PFSK-1 (cell line): ENCODE measurements at regions not wholly inside any gene's neighbourhood (a gene's known extent, or its start where the extent isn't known, plus 50 kb on each side); places are given as distances from the start of the nearest gene placed in this dataset.

Experiments used
- FOXP2 ChIP-seq: optimal IDR thresholded peaks from 2 replicates; pipeline ENCODE3; 2011; ENCODE audit warnings: borderline replicate concordance, control low read depth, inconsistent platforms; ENCODE audit not compliant: insufficient read depth; ENCODE audit errors: extremely low read length, extremely low read depth
- POLR2AphosphoS5 ChIP-seq: IDR thresholded peaks from 2 replicates; pipeline ENCODE4 v1.6.1; 2012; ENCODE audit warnings: low read depth, mild to moderate bottlenecking, control low read depth, low read length, moderate library complexity
- REST ChIP-seq, 2 experiments: IDR thresholded peaks; 2 replicates each; pipeline versions ENCODE4 v1.6.1 to v1.8.0; 2011 to 2012; ENCODE audit warnings: low read depth in 2 of 2, low read length in 2 of 2, control low read depth in 1 of 2, inconsistent platforms in 1 of 2, mild to moderate bottlenecking in 1 of 2, moderate library complexity in 1 of 2; ENCODE audit not compliant: insufficient read depth in 1 of 2
- SIN3A ChIP-seq: IDR thresholded peaks from 2 replicates; pipeline ENCODE4 v1.6.1; 2012; ENCODE audit warnings: mild to moderate bottlenecking, low read length, moderate library complexity, borderline replicate concordance; ENCODE audit not compliant: insufficient read depth
- TAF1 ChIP-seq: IDR thresholded peaks from 2 replicates; pipeline ENCODE4 v1.6.1; 2012; ENCODE audit warnings: low read length, control low read depth, borderline replicate concordance; ENCODE audit not compliant: insufficient read depth

GRCh38 chr21:18954441-18954844, 550.9 kb upstream of the TMPRSS15 start:
- TF ChIP-seq SIN3A = no peak
- TF ChIP-seq REST (IDR thresholded peaks at IDR 0.05; ENCODE audit: insufficient read depth in 1 of 2, low read depth in 2 of 2, low read length in 2 of 2) = no peak
- TF ChIP-seq POLR2AphosphoS5 = no peak
- TF ChIP-seq FOXP2 = no peak
- TF ChIP-seq TAF1 = no peak

- TF ChIP-seq REST (IDR thresholded peaks at IDR 0.05; ENCODE audit: insufficient read depth in 1 of 2, low read depth in 2 of 2, low read length in 2 of 2) = no peak
- no peak for TF ChIP-seq POLR2AphosphoS5
These were observed 556.2 kb upstream of the TMPRSS15 start for GRCh38 chr21:18959817-18960216.

- TF ChIP-seq TAF1 = no peak
- no peak for TF ChIP-seq FOXP2
- no peak for TF ChIP-seq POLR2AphosphoS5
- no peak for TF ChIP-seq SIN3A
- no peak for TF ChIP-seq REST (IDR thresholded peaks at IDR 0.05; ENCODE audit: insufficient read depth in 1 of 2, low read depth in 2 of 2, low read length in 2 of 2)
These were observed 556.7 kb upstream of the TMPRSS15 start for GRCh38 chr21:18960306-18960705.

- TF ChIP-seq SIN3A (no peak), REST (IDR thresholded peaks at IDR 0.05; ENCODE audit: insufficient read depth in 1 of 2, low read depth in 2 of 2, low read length in 2 of 2) (no peak), TAF1 (no peak)
These were observed 566.8 kb upstream of the TMPRSS15 start for GRCh38 chr21:18970416-18970815.

- TF ChIP-seq FOXP2 (no peak), POLR2AphosphoS5 (no peak), REST (IDR thresholded peaks at IDR 0.05; ENCODE audit: insufficient read depth in 1 of 2, low read depth in 2 of 2, low read length in 2 of 2) (no peak), TAF1 (no peak), SIN3A (no peak)
These were observed 567.4 kb upstream of the TMPRSS15 start for GRCh38 chr21:18970941-18971340.
